SJCRH30 (cell line): ENCODE measurements at regions not wholly inside any gene's neighbourhood (a gene's known extent, or its start where the extent isn't known, plus 50 kb on each side); places are given as distances from the start of the nearest gene placed in this dataset.
"Not testable (repeated sequence)": the region's sequence is repeated elsewhere in the genome, so short reads cannot be mapped to it uniquely, and the experiment has no call there.

Source experiments
- DNase-seq, 2 experiments: peaks; one replicate each; pipeline ENCODE4 v3.0.0-alpha.2; 2015 to 2020
- H3K27ac ChIP-seq: fragments of 250-450 bp; sonication (Bioruptor Pico); 2 replicates; pipeline ENCODE4 v1.5.1; 2020; ENCODE audit warnings: mild to moderate bottlenecking, moderate library complexity
- H3K27me3 ChIP-seq: fragments of 250-450 bp; sonication (Bioruptor Pico); 2 replicates; pipeline ENCODE4 v1.5.1; 2020; ENCODE audit warnings: mild to moderate bottlenecking, moderate library complexity
- H3K36me3 ChIP-seq: fragments of 250-450 bp; sonication (Bioruptor Pico); 2 replicates; pipeline ENCODE4 v1.5.1; 2020; ENCODE audit warnings: mild to moderate bottlenecking, moderate library complexity
- H3K4me1 ChIP-seq: fragments of 250-450 bp; sonication (Bioruptor Pico); 2 replicates; pipeline ENCODE4 v1.5.1; 2020; ENCODE audit warnings: mild to moderate bottlenecking, moderate library complexity
- H3K4me3 ChIP-seq: fragments of 250-450 bp; sonication (Bioruptor Pico); 2 replicates; pipeline ENCODE4 v1.5.1; 2020; ENCODE audit warnings: mild to moderate bottlenecking, moderate library complexity
- H3K9me3 ChIP-seq: fragments of 250-450 bp; sonication (Bioruptor Pico); replicated peaks from 2 replicates; pipeline ENCODE4 v1.5.1; 2020; ENCODE audit warnings: mild to moderate bottlenecking, moderate library complexity

- not testable (repeated sequence) for H3K4me3 ChIP-seq, H3K9me3 ChIP-seq, H3K4me1 ChIP-seq, DNase-seq, H3K36me3 ChIP-seq, H3K27me3 ChIP-seq, H3K27ac ChIP-seq
Measured at GRCh38 chr1:196002296-196002695, 605.9 kb downstream of the KCNT2 start.

GRCh38 chr1:196001188-196001587 is 607.1 kb downstream of the KCNT2 start:
- Histone ChIP-seq H3K4me3 (no peak overlapping the region), H3K4me1 (no peaks in the 10 kb centered on the region), H3K27me3 (no peaks in the 10 kb centered on the region), H3K36me3 (no peaks in the 10 kb centered on the region), H3K27ac (no peak overlapping the region), H3K9me3 (no peaks in the 10 kb centered on the region)
- DNase-seq = no peak

GRCh38 chr1:195999022-195999421 is 609.2 kb downstream of the KCNT2 start:
- no peak overlapping the region for H3K27ac ChIP-seq
- no peaks in the 10 kb centered on the region for H3K9me3 ChIP-seq
- H3K4me1 ChIP-seq = no peaks in the 10 kb centered on the region
- H3K36me3 ChIP-seq = no peaks in the 10 kb centered on the region
- H3K27me3 ChIP-seq = no peaks in the 10 kb centered on the region
- H3K4me3 ChIP-seq = no peak overlapping the region
- DNase-seq = no peak

- no peak overlapping the region for H3K4me3 ChIP-seq
- H3K27me3 ChIP-seq = no peaks in the 10 kb centered on the region
- H3K27ac ChIP-seq = no peak overlapping the region
- H3K36me3 ChIP-seq = no peaks in the 10 kb centered on the region
- no peak for DNase-seq
- no peaks in the 10 kb centered on the region for H3K9me3 ChIP-seq
- no peaks in the 10 kb centered on the region for H3K4me1 ChIP-seq
Measured at GRCh38 chr1:195981448-195982139, 626.6 kb downstream of the KCNT2 start.

GRCh38 chr1:195979646-195980045 is 628.6 kb downstream of the KCNT2 start:
- DNase-seq = no peak
- no peaks in the 10 kb centered on the region for H3K9me3 ChIP-seq
- no peaks in the 10 kb centered on the region for H3K36me3 ChIP-seq
- H3K4me1 ChIP-seq = no peaks in the 10 kb centered on the region
- H3K27ac ChIP-seq = no peak overlapping the region
- H3K4me3 ChIP-seq = no peak overlapping the region
- H3K27me3 ChIP-seq = no peaks in the 10 kb centered on the region

GRCh38 chr1:195973311-195973904 is 634.8 kb downstream of the KCNT2 start:
- H3K36me3 ChIP-seq = no peaks in the 10 kb centered on the region
- no peak for DNase-seq
- no peaks in the 10 kb centered on the region for H3K4me1 ChIP-seq
- H3K27me3 ChIP-seq = no peaks in the 10 kb centered on the region
- no peak overlapping the region for H3K27ac ChIP-seq
- no peaks in the 10 kb centered on the region for H3K9me3 ChIP-seq
- no peak overlapping the region for H3K4me3 ChIP-seq

GRCh38 chr1:195971589-195971988 is 636.7 kb downstream of the KCNT2 start:
- Histone ChIP-seq H3K4me1 (no peaks in the 10 kb centered on the region), H3K27ac (no peak overlapping the region), H3K4me3 (no peak overlapping the region), H3K36me3 (no peaks in the 10 kb centered on the region), H3K27me3 (no peaks in the 10 kb centered on the region), H3K9me3 (no peaks in the 10 kb centered on the region)
- DNase-seq = no peak

- Histone ChIP-seq H3K27me3 (no peaks in the 10 kb centered on the region), H3K4me1 (no peaks in the 10 kb centered on the region), H3K27ac (no peak overlapping the region), H3K9me3 (no peaks in the 10 kb centered on the region), H3K4me3 (no peak overlapping the region), H3K36me3 (no peaks in the 10 kb centered on the region)
- no peak for DNase-seq
Measured at GRCh38 chr1:195970209-195970608, 638.0 kb downstream of the KCNT2 start.

- no peak for DNase-seq
- H3K27ac ChIP-seq = no peak overlapping the region
- H3K36me3 ChIP-seq = no peaks in the 10 kb centered on the region
- H3K27me3 ChIP-seq = no peaks in the 10 kb centered on the region
- H3K9me3 ChIP-seq = no peaks in the 10 kb centered on the region
- H3K4me1 ChIP-seq = no peaks in the 10 kb centered on the region
- no peak overlapping the region for H3K4me3 ChIP-seq
Measured at GRCh38 chr1:195965475-195965874, 642.8 kb downstream of the KCNT2 start.

GRCh38 chr1:195965036-195965435 is 643.2 kb downstream of the KCNT2 start:
- no peak for DNase-seq
- Histone ChIP-seq H3K9me3 (no peaks in the 10 kb centered on the region), H3K27me3 (no peaks in the 10 kb centered on the region), H3K36me3 (no peaks in the 10 kb centered on the region), H3K4me1 (no peaks in the 10 kb centered on the region), H3K27ac (no peak overlapping the region), H3K4me3 (no peak overlapping the region)

GRCh38 chr1:195964516-195964915 is 643.7 kb downstream of the KCNT2 start:
- no peak for DNase-seq
- Histone ChIP-seq H3K4me3 (no peak overlapping the region), H3K27me3 (no peaks in the 10 kb centered on the region), H3K36me3 (no peaks in the 10 kb centered on the region), H3K9me3 (no peaks in the 10 kb centered on the region), H3K4me1 (no peaks in the 10 kb centered on the region), H3K27ac (no peak overlapping the region)

GRCh38 chr1:195962051-195962450 is 646.2 kb downstream of the KCNT2 start:
- H3K36me3 ChIP-seq = no peaks in the 10 kb centered on the region

GRCh38 chr1:195960580-195960979 is 647.7 kb downstream of the KCNT2 start:
- no peaks in the 10 kb centered on the region for H3K27me3 ChIP-seq
- no peak for DNase-seq
- H3K36me3 ChIP-seq = no peaks in the 10 kb centered on the region
- H3K27ac ChIP-seq = no peak overlapping the region
- H3K4me3 ChIP-seq = no peak overlapping the region
- H3K4me1 ChIP-seq = no peaks in the 10 kb centered on the region
- H3K9me3 ChIP-seq = no peaks in the 10 kb centered on the region

More at GRCh38 chr1:195962051-195962450, 646.2 kb downstream of the KCNT2 start:
- no peaks in the 10 kb centered on the region for H3K27me3 ChIP-seq
- H3K4me3 ChIP-seq = no peak overlapping the region
- DNase-seq = peak in 1 of 2 experiments; percentile 23
- no peaks in the 10 kb centered on the region for H3K9me3 ChIP-seq
- no peak overlapping the region for H3K27ac ChIP-seq
- no peaks in the 10 kb centered on the region for H3K4me1 ChIP-seq

- no peak overlapping the region for H3K4me3 ChIP-seq
Measured at GRCh38 chr1:195958131-195958530, 650.1 kb downstream of the KCNT2 start.

GRCh38 chr1:195956845-195957244 is 651.4 kb downstream of the KCNT2 start:
- DNase-seq = no peak
- no peaks in the 10 kb centered on the region for H3K4me1 ChIP-seq
- no peaks in the 10 kb centered on the region for H3K27me3 ChIP-seq
- H3K9me3 ChIP-seq = no peaks in the 10 kb centered on the region
- H3K27ac ChIP-seq = no peak overlapping the region
- H3K36me3 ChIP-seq = no peaks in the 10 kb centered on the region
- H3K4me3 ChIP-seq = no peak overlapping the region

More at GRCh38 chr1:195958131-195958530, 650.1 kb downstream of the KCNT2 start:
- Histone ChIP-seq H3K36me3 (no peaks in the 10 kb centered on the region), H3K4me1 (no peaks in the 10 kb centered on the region), H3K9me3 (no peaks in the 10 kb centered on the region), H3K27ac (no peak overlapping the region), H3K27me3 (no peaks in the 10 kb centered on the region)
- DNase-seq = no peak

GRCh38 chr1:195954848-195955247 is 653.4 kb downstream of the KCNT2 start:
- DNase-seq = no peak
- Histone ChIP-seq H3K4me1 (no peaks in the 10 kb centered on the region), H3K4me3 (no peak overlapping the region), H3K36me3 (no peaks in the 10 kb centered on the region), H3K27ac (no peak overlapping the region), H3K9me3 (no peaks in the 10 kb centered on the region), H3K27me3 (no peaks in the 10 kb centered on the region)
